Kasumi-1 (cell line): ENCODE measurements at regions not wholly inside any gene's neighbourhood (a gene's known extent, or its start where the extent isn't known, plus 50 kb on each side); places are given as distances from the start of the nearest gene placed in this dataset.
"Not testable (repeated sequence)": the region's sequence is repeated elsewhere in the genome, so short reads cannot be mapped to it uniquely, and the experiment has no call there.

Source experiments
- DNase-seq, 2 experiments: peaks; one replicate each; lab custom pipeline; 2025; lab: John Stamatoyannopoulos, UW

DNA sequence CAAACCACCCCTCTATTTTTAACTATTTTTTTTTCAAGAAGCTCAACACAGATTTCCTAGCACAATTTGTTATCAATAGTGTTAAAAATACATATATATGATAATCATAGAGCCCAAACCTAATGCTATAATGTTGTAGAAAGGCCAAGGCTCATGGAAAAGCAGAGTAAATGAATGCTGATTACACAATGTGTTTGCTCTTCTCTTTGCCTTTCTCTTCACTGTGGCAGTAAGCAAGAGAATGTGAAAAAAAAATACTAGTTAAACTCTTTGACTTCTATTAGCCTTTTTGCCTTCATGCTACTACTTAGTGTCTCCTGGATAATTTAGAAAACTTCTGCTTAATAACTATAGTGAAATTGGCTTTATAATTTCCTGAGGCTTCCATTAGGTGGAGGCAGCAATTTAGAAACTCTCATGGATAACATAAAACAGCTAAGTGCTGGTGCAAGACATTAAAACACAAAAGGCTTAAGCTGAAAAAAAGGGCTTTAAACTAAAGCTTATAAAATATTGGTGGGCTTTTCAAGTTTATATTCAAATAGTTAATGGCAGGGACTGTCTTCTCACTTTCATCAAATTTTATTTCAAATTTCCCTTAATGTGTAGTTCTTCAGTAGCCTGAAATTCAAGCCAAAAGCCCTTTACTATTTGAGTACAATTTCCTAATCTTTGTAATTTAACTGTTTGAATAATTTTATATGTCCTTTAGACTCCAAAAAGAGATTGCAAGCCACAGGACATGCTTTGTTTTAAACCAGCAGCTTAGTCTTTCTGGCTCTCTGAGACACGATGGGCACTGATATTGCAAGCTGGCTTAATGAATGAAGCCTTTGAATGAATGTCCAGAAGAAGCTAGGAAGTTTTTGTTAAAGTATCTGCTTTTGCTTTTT is 2031.8 kb upstream of the CDH6 start:
- DNase-seq = no peak

DNA sequence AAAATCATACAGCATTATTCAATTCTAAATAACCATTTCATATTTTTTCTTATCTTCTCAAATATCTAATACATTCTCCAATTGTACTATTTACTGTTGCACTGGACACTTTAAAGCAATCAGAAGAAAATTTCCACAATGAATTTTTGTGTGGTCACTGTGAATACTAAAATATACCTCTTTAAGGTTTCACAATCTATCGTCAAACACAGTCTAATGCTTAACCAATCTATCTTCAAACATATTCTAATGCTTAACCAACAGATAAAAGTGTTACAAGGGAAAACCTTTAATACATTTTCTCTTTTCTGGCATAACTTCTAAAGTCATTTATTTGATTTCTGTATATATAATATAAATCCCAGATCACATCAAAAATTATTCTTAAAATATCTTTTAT is 2035.5 kb upstream of the CDH6 start:
- no peak for DNase-seq

DNA sequence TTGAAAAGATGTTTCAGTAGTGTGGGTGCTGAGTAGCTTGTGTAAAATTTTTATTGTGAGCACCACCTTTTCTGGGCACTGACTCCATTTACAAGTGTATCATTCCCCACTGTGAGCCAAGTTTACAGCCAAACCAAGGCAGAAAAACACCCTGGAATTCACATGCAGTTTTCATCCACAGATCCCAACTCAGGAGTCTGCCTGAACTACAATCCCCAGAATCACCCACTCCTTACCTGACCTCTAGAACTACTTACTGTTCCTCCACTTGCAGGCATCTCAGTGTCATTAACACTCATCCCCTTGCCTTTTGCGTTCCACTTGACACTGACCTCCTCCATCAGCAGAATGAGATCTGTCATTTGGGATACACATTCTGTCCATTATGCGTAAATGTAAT is 2042.6 kb upstream of the CDH6 start:
- no peak for DNase-seq

DNA sequence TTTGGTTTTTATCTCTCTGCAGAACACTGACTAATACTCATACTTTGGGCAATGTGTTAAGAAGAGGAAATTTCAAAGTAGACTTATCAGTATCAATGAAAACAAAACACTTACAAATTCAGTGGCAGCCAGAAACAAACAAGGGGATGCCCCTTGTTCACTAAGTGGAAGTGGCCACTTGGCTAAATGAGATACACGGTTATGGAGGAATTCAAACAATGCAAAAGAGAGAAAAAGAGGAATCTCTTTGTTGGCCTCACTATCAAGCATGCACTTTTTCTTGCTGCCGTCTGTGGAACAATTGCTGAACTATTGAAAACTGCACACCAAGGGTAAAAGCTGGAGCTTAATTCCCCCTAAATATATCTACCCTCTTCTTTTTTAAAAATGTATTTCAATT is 2044.9 kb upstream of the CDH6 start:
- no peak for DNase-seq

DNA sequence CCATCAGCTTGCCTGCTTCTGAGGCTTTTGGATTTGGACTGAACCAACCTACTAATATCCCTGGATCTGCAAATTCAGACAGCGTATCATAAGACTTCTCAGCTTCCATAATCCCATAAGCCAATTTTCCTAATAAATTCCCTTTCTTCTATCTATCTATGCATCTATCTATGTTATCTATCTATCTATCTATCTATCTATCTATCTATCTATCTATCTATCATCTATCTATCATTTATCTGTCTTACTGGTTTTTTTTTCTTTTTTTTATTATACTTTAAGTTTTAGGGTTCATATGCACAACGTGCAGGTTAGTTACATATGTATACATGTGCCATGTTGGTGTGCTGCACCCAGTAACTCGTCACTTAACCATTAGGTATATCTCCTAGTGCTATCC is 2045.4 kb upstream of the CDH6 start:
- DNase-seq = no peak

DNA sequence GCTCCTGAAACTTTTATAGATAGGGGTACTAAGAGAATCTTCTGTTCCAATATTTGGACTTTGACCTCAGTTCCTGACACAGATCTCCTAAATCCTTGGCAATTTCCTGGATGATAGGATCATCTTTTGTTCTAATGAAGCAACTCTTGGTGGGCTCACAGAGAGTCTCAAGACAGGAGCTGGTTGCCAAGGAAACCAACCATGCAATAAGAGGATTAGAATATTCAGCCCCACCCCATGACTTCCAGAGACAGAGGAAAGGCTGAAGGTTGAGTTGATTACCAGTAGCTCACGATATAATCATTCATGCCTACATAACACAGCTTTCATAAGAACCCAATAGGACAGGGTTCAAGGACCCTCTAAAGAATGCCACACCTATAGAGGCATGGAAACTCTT is 2050.2 kb upstream of the CDH6 start:
- DNase-seq = no peak

DNA sequence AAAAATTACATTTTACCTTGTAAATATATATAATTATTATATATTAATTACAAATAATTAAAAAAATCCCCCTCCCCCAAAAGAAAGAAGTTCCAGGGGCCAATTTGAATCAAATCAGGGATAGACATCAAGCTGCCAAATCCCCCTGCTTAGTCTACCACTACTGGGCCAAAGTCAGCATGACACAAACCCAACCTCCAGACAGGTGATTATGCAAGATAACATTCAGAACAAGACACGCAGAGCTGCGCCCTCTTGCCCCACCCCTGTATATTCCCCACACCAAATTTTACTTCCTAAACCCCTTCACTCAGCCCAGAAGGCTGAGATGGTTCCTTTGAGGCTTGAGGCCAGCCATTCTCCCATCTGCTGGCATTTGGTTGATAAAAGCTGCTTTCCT is 2059.1 kb upstream of the CDH6 start:
- DNase-seq = no peak

DNA sequence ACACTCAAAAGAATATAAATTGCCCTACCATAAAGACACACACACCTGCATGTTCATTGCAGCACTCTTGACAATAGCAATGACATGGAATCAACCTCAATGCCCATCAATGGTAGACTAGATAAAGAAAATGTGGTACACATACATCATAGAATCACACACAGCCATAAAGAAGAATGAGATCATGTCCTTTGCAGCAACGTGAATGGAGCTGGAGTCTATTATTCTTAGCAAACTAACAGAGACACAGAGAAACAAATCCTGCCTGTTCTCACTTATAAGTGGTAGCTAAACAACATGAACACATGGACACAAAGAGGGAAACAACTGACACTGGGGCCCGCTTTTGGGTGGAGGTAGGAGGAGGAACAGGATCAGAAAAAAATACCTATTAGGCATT is 2062.2 kb upstream of the CDH6 start:
- no peak for DNase-seq

DNA sequence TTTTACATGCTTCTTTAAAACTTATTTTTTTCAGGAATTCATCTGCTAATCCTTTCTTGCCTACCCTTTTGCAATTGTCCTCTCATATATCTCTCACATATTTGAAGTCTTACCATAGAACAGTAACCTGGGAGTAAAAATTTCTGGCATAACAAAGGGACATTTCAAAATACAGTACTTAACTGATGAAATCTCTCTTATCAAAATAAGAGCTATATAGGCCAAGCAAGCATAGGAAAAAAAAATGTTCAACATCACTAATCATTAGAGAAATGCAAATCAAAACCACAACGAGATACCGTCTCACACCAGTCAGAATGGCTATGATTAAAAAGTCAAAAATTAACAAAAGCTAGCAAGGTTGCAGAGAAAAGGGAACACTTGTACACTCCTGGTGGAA is 2062.7 kb upstream of the CDH6 start:
- no peak for DNase-seq

DNA sequence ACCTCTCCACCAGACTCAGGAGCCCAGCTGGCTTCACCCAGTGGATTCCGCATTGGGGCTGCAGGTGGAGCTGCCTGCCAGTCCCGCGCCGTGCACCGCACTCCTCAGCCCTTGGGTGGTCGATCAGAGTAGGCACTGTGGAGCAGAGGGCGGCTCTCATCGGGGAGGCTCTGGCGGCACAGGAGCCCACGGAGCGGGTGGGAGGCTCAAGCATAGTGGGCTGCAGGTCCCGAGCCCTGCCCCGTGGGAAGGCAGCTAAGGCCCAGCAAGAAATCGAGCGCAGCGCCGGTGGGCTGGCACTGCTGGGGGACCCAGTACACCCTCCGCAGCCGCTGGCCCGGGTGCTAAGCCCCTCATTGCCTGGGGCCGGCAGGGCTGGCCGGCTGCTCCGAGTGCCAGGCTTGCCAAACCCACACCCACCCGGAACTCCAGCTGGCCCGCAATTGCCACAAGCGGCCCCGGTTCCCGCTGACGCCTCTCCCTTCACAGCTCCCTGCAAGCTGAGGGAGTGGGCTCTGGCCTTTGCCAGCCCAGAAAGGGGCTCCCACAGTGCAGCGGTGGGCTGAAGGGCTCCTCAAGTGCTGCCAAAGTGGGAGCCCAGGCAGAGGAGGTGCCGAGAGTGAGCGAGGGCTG is 2065.8 kb upstream of the CDH6 start:
- DNase-seq = not testable (repeated sequence)

DNA sequence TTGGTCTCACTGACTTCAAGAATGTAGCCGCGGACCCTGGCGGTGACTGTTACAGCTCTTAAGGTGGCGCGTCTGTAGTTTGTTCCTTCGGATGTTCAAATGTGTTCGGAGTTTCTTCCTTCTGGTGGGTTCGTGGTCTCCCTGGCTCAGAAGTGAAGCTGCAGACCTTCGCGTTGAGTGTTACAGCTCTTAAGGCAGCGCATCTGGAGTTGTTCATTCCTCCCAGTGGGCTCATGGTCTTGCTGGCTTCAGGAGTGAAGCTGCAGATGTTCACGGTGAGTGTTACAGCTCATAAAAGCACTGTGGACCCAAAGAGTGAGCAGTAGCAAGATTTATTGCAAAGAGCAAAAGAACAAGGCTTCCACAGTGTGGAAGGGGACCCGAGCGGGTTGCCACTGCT is 2067.0 kb upstream of the CDH6 start:
- not testable (repeated sequence) for DNase-seq

DNA sequence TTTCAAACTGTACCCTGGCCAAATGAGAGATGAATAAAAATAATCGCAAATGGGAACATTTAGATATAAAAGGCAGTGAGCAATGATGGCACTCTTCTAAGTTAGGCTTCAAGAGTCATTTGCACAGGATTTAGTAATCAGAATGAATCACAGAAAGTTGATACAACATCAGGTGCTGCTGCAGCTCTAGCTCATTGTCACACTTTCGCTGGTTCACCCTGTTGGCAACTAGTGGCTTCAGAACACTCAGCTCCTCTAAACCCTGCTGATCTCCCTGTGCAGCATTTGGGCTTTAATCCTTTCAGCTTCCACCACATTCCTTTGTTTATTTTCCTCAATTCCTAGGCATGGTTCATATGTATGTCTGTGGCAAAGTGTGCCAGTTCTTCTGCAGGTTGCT is 2071.2 kb upstream of the CDH6 start:
- no peak for DNase-seq

DNA sequence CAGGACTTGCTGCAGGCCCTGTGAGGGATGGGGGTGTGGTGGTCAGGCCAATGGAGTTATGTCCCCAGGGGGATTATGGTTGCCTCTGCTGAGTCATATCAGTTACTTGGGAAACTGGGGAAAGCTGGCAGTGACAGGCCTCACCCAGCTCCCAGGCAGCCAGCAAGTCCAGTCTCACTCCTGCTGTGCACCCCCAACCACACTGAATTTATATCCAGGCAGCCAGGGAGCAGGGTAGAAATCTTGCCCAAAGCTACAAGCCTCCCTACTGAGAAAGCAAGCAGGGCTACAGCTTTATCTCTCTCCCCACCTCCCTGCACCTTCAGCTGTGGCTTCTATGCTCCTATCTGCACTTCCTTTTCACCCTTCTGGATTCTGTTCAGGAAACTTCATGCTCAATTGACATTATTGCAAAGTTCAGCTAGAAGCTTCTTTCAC is 2076.0 kb upstream of the CDH9 start:
- peak; percentile 25 to 34 for DNase-seq

DNA sequence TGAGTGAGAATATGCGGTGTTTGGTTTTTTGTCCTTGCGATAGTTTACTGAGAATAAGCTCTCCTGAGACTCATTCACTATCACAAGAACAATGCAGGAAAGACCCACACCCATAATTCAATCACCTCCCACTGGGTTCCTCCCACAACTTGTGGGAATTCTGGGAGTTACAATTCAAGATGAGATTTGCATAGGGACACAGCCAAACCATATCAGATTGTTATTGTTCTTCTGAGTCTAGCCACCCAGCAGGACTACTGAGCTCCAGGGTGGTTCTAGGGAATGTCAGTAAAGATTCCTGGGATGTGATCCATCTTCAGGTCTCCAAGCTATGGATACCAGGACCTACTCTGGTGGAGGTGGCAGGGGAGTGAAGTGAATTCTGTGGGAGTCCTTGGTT is 2075.1 kb upstream of the CDH9 start:
- no peak for DNase-seq

DNA sequence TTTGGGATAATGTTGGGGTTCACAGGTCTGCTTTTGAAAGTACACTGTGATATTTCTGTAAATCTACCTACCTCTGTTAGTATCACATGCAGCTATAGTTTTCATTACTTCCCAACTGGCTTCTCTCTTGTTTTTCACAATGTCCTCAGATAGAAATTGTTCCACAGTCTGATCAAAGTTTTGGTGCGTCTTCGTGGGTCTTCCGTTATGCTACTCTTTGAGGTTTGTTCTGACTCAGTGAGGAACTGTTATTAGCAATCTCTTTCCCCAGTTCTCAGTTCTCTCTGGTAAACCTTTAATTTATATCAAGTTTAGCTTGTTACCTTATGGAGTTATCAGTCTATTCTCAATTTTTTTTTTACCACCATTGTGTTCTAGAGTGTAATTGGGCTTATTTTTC is 2061.2 kb upstream of the CDH9 start:
- no peak for DNase-seq

DNA sequence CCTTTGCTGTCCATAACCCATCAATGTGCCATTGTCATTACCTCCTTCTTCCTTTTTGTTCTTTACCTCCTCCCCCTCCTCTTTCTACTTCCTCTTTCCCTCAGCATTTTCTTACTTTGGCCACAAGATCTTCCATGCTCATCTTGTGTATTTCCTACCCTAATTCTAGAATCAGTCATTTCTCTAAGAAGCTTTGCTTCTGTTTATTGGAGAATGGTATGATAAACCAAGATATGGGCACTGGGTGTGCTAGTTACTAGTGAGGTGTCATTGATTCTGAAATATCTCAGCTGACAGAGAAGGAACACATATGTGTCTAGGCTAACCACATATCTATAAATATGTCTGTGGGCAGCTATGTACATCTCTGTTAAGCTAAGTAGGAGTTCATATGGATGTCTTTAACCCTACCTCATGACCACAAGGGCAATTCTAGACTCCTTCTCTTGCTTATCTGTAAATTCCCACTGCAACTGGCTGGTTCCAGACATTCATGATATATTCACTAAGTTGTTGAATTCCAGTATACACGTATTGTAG is 2051.3 kb upstream of the CDH9 start:
- peak; percentile 84 to 89 for DNase-seq

DNA sequence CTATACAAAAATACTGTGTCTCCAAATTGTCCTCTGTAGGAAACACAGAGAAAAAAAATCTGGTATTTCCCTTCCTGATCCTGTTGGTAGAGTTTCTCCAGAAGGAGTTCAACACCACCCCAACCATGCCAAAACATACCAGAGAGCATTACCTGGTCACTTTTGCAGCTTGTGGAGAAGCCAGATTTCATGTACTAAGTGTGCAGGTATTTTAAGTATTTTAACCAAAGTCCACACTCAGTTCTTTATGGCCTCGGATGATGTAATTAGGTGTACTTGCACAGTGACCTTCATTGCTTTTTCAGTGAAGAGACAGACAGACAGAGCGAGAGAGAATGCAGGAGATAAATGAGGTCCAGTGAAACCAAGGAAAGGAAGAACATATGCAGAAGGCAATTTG is 2046.8 kb upstream of the CDH9 start:
- DNase-seq = no peak

DNA sequence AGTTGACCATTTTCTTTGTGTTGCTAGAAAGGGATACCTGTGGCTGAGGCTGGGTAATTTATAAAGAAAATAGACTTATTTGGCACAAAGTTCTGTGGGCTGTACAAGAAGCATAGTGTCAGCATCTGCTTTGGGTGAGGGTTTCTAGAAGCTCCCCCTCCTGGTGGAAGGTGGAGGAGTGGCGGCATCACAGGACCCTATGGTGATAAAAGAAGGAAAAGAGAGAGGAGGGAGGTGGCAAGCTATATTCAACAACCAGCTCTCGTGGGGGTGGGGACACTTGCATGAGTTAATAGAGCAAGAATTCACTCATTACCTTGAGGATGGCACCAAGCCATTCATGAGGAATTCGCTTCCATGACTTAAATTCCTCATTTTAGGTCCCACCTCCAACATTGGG is 2041.4 kb upstream of the CDH9 start:
- DNase-seq = no peak

DNA sequence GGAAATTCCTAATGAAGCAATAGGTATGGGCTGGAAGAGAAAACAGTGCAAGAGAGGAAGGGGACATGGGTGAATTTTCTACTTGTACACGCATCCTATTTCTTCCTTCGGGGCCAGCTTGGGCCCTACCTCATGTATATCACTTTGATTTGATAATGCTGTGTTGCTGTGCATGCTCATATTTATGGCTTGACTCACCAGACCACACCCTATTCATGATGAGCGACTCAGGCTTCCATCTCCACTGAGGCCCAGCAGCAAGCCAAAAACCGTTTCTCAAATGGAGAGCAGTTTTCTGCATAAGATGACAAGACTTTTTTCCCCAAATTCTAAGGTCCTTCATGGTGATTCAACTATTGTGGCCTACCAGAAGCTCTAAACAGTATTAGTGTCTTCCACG is 2039.1 kb upstream of the CDH9 start:
- DNase-seq = no peak

DNA sequence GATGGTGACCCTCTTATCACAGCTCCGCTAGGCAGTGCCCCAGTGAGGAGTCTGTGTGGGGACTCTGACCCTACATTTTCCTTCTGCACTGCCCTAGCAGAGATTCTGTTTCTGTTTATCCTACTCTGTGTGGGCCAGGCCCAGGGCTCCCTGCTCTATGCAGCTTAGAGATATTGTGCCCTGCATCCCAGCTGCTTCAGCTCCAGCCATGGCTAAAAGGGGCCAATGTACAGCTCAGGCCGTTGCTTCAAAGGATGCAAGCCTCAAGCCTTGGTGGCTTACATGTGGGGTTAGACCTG is 2030.7 kb upstream of the CDH9 start:
- DNase-seq = no peak

DNA sequence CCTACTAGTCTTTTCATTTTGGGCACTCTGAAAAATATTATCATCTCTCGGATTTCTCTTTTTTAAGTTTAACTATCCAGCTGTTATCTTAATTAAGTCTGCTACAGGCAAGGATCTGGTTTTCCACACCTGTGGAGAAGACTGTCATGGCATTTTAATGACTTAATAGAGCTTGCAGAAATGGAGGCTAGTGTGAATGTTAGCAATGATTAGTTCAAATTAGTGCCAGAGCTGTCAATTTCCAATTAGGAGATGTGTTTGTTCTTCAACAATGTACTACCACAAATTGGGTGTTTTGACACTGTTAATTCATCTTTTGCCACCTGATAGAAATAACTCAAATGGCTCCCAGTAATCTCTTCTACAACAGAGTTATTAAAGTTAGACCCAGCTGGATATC is 2023.0 kb upstream of the CDH9 start:
- no peak for DNase-seq

DNA sequence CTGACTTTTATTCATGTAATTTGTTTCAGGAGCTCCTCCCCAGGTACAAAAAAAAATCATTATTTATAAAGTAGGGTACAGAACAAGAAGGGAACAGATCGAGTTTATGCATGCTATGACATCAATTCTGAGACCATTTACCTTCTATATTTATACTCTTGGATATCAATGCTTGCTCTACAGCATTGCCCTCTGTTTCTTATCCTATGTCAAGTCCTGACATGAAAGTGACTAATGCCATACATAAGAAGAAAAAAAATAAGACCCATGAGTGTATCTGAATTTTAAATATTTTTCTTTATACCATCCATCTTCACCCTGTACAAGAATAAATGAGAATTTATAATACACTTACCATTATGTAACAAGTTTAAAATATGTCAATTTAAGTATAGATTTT is 2016.3 kb upstream of the CDH9 start:
- no peak for DNase-seq

DNA sequence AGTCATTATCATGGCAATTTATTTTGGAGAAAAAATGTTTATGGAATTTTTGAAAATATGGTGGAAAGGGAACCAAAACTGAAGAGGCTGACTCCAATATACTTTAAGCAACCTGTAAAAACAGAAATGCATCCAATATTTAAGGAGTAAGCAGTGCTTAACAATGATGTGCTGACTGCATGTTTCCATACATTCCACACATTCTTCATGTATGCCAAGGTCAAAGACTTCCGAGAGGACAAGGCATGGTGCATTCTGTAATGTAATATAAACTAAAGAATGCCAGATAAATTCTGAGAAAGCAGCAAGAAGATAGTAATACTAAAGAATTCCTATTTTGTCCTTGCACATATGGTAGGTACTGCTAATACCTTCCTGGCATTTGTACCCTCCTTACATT is 2015.9 kb upstream of the CDH9 start:
- DNase-seq = no peak

DNA sequence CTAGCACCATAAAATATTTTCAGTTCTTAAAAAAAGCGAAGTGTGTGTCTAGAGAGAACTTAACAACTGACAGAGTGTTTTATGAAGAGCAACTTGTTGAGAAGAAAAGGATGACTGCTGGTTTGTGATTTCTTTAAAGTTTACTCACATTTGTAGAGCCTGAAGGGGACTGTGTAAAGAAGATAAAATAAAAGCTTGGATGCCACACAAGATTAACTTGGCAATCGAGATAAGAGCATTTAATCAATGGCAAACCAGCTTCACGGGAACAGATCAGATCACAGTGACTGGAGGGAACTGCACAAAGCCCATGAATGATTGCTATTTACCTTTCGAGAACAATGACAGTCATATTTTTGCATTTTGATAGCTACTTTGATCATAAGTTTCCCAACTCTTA is 2013.1 kb upstream of the CDH9 start:
- no peak for DNase-seq
